Hepatocyte (in vitro differentiated cells): ENCODE measurements at regions not wholly inside any gene's neighbourhood (a gene's known extent, or its start where the extent isn't known, plus 50 kb on each side); places are given as distances from the start of the nearest gene placed in this dataset.
A peak's percentile ranks its signal among the peaks of the same experiment; 100 is the strongest.

Source experiments
- DNase-seq: peaks from one replicate; pipeline ENCODE4 v3.0.0-alpha.2; 2016; ENCODE audit warnings: low spot score
- H2AFZ ChIP-seq: fragments of 200-600 bp; sonication (generic); 2 replicates; pipeline ENCODE4 v1.6.0; 2016; ENCODE audit warnings: antibody characterized with exemption, mild to moderate bottlenecking
- H3K27ac ChIP-seq: fragments of 200-600 bp; sonication (generic); 2 replicates; pipeline ENCODE4 v1.5.1; 2016; ENCODE audit warnings: mild to moderate bottlenecking
- H3K27me3 ChIP-seq: fragments of 200-600 bp; sonication (generic); 2 replicates; pipeline ENCODE4 v1.6.1; 2016
- H3K36me3 ChIP-seq: fragments of 200-600 bp; sonication (generic); replicated peaks from 2 replicates; pipeline ENCODE4 v1.5.1; 2016; ENCODE audit warnings: low read depth; ENCODE audit not compliant: insufficient read depth
- H3K4me1 ChIP-seq: fragments of 200-600 bp; sonication (generic); 2 replicates; pipeline ENCODE4 v1.5.1; 2016; ENCODE audit warnings: mild to moderate bottlenecking, moderate library complexity; ENCODE audit not compliant: insufficient read depth
- H3K4me2 ChIP-seq: fragments of 200-600 bp; sonication (generic); 2 replicates; pipeline ENCODE4 v1.6.0; 2016
- H3K4me3 ChIP-seq: fragments of 200-600 bp; sonication (generic); 2 replicates; pipeline ENCODE4 v1.5.1; 2016; ENCODE audit warnings: mild to moderate bottlenecking
- H3K79me2 ChIP-seq: fragments of 200-600 bp; sonication (generic); 2 replicates; pipeline ENCODE4 v1.6.0; 2017; ENCODE audit warnings: mild to moderate bottlenecking
- H3K9me2 ChIP-seq: fragments of 200-600 bp; sonication (generic); replicated peaks from 2 replicates; pipeline ENCODE4 v1.6.0; 2017; ENCODE audit warnings: mild to moderate bottlenecking; ENCODE audit not compliant: insufficient read depth
- H3K9me3 ChIP-seq: fragments of 200-600 bp; sonication (generic); 2 replicates; pipeline ENCODE4 v1.5.1; 2016; ENCODE audit warnings: low read depth, mild to moderate bottlenecking
- H4K20me1 ChIP-seq: fragments of 200-600 bp; sonication (generic); 2 replicates; pipeline ENCODE4 v1.6.0; 2016; ENCODE audit warnings: mild to moderate bottlenecking; ENCODE audit not compliant: insufficient read depth, poor library complexity, severe bottlenecking
- EZH2 ChIP-seq: fragments of 200-600 bp; sonication (generic); IDR thresholded peaks from 2 replicates; pipeline ENCODE4 v1.6.1; 2016; ENCODE audit warnings: antibody characterized with exemption, mild to moderate bottlenecking, borderline replicate concordance
- EZH2phosphoT487 ChIP-seq: fragments of 200-600 bp; sonication (generic); IDR thresholded peaks from one replicate; pipeline ENCODE4 v1.6.1; 2018; ENCODE audit warnings: antibody characterized with exemption, mild to moderate bottlenecking, low read depth, moderate library complexity; ENCODE audit not compliant: unreplicated experiment, severe bottlenecking
- WGBS: methylation state at CpG from one replicate; pipeline ENCODE4 v1.1.6; 2016; ENCODE audit warnings: low lambda C conversion rate; ENCODE audit errors: missing lambda C conversion rate; 5-methylcytosine and 5-hydroxymethylcytosine counted together
- TF ChIP-seq, protein P1 (sequence below): fragments of 200-600 bp; sonication (generic); IDR thresholded peaks from 2 replicates; pipeline ENCODE4 v1.5.1; 2016; ENCODE audit warnings: antibody characterized with exemption, mild to moderate bottlenecking; ENCODE audit not compliant: poor library complexity

DNA sequence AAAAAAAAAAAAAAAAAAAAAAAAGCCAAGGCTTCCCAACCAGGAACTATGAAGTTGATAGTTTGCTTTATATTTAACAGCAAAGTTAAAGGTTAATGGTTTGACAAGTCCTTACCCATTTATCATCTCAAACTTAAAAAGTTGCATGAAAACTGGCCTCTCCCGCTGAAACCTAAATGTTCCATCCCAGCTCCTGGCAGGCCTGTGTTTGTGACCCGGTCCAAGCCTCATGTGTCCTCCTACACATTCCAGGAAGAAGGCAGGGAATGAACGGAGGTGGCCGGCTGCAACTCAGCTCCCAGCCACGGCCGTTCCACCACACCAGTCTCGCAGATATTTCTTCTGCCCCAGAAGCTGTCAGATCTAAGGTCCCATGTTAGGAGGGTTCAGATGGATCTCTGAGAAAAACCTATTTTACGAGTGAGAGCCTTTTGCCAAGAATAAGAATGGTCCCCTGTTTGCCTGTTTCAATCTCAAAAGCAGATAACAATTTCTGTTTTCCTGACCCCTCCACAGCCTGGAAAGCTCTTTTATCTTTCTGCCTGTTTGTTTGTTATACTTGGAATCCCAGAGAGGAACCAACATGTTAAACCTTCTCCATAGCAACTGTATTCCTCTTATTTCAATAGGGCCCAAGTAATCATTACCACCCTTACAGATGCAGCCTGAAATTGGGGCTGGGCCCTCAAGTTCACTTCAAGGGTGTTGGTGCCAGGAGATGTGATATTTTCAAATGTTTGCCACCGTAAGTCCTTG is 56.5 kb downstream of the KCTD12 start:
- Histone ChIP-seq H3K4me2 (peak overlapping the region; percentile 52), H3K4me1 (peaks cover 23% of the 10 kb centered on the region), H2AFZ (no peak overlapping the region), H3K27ac (peak overlapping the region; percentile 19), H3K9me2 (no peaks in the 10 kb centered on the region), H3K27me3 (no peaks in the 10 kb centered on the region), H3K79me2 (no peaks in the 10 kb centered on the region), H3K9me3 (no peaks in the 10 kb centered on the region), H3K4me3 (no peak overlapping the region), H4K20me1 (no peaks in the 10 kb centered on the region), H3K36me3 (no peaks in the 10 kb centered on the region)
- no peak for TF ChIP-seq EZH2phosphoT487
- TF ChIP-seq, protein P1, sequence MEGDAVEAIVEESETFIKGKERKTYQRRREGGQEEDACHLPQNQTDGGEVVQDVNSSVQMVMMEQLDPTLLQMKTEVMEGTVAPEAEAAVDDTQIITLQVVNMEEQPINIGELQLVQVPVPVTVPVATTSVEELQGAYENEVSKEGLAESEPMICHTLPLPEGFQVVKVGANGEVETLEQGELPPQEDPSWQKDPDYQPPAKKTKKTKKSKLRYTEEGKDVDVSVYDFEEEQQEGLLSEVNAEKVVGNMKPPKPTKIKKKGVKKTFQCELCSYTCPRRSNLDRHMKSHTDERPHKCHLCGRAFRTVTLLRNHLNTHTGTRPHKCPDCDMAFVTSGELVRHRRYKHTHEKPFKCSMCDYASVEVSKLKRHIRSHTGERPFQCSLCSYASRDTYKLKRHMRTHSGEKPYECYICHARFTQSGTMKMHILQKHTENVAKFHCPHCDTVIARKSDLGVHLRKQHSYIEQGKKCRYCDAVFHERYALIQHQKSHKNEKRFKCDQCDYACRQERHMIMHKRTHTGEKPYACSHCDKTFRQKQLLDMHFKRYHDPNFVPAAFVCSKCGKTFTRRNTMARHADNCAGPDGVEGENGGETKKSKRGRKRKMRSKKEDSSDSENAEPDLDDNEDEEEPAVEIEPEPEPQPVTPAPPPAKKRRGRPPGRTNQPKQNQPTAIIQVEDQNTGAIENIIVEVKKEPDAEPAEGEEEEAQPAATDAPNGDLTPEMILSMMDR = no peak
- TF ChIP-seq EZH2 = no peak
- no peak for DNase-seq
- WGBS = 57% methylated on average over 9 of the region's 9 CpGs

GRCh38 chr13:76828316-76828741 is 57.9 kb downstream of the KCTD12 start:
- no peaks in the 10 kb centered on the region for H3K79me2 ChIP-seq

GRCh38 chr13:76826527-76826926 is 59.7 kb downstream of the KCTD12 start:
- no peak overlapping the region for H3K27ac ChIP-seq
- TF ChIP-seq EZH2 (no peak), EZH2phosphoT487 (no peak)
- TF ChIP-seq, protein P1 = no peak
- DNase-seq = no peak
- H3K27me3 ChIP-seq = no peaks in the 10 kb centered on the region
- H3K4me3 ChIP-seq = no peak overlapping the region
- H3K9me2 ChIP-seq = no peaks in the 10 kb centered on the region
- no peak overlapping the region for H3K4me2 ChIP-seq
- no peaks in the 10 kb centered on the region for H3K36me3 ChIP-seq
- no peaks in the 10 kb centered on the region for H4K20me1 ChIP-seq
- H3K9me3 ChIP-seq = no peaks in the 10 kb centered on the region
- whole genome bisulfite sequencing = 98% methylated on average over 5 of the region's 5 CpGs
- H2AFZ ChIP-seq = no peak overlapping the region
- H3K79me2 ChIP-seq = no peaks in the 10 kb centered on the region
- H3K4me1 ChIP-seq = peaks cover 7% of the 10 kb centered on the region

More at GRCh38 chr13:76828316-76828741, 57.9 kb downstream of the KCTD12 start:
- no peak overlapping the region for H3K27ac ChIP-seq
- no peak for DNase-seq
- no peaks in the 10 kb centered on the region for H3K36me3 ChIP-seq
- H3K4me1 ChIP-seq = peaks cover 19% of the 10 kb centered on the region
- TF ChIP-seq EZH2phosphoT487 (no peak), EZH2 (no peak)
- TF ChIP-seq, protein P1 = no peak
- H3K4me3 ChIP-seq = no peak overlapping the region
- 71% methylated on average over 3 of the region's 3 CpGs for WGBS
- H3K27me3 ChIP-seq = no peaks in the 10 kb centered on the region
- no peak overlapping the region for H3K4me2 ChIP-seq
- H3K9me2 ChIP-seq = no peaks in the 10 kb centered on the region
- no peaks in the 10 kb centered on the region for H4K20me1 ChIP-seq
- no peak overlapping the region for H2AFZ ChIP-seq
- H3K9me3 ChIP-seq = no peaks in the 10 kb centered on the region
